GM12878 (cell line): ENCODE measurements at regions not wholly inside any gene's neighbourhood (a gene's known extent, or its start where the extent isn't known, plus 50 kb on each side); places are given as distances from the start of the nearest gene placed in this dataset.

Experiments
- EZH2 ChIP-seq: IDR thresholded peaks from 2 replicates; pipeline ENCODE4 v1.6.1; 2012; ENCODE audit warnings: low read depth, mild to moderate bottlenecking, control low read depth, inconsistent platforms, low read length, borderline replicate concordance; ENCODE audit not compliant: control insufficient read depth
- FOXM1 ChIP-seq: IDR thresholded peaks from 2 replicates; pipeline ENCODE4 v1.6.1; 2012; ENCODE audit warnings: low read depth, mild to moderate bottlenecking, inconsistent platforms, low read length, moderate library complexity
- POLR2A ChIP-seq: IDR thresholded peaks from 2 replicates; pipeline ENCODE4 v1.6.1; 2011; ENCODE audit warnings: low read depth, mild to moderate bottlenecking, low read length
- POLR2AphosphoS2 ChIP-seq: IDR thresholded peaks from 2 replicates; pipeline ENCODE4 v1.6.1; 2011; ENCODE audit warnings: low read depth, mild to moderate bottlenecking, low read length, improper control_type of control experiment, moderate library complexity
- POLR2AphosphoS5 ChIP-seq: IDR thresholded peaks from 2 replicates; pipeline ENCODE4 v1.6.1; 2011; ENCODE audit warnings: mild to moderate bottlenecking, low read length, inconsistent platforms
- REST ChIP-seq: IDR thresholded peaks from 2 replicates; pipeline ENCODE4 v1.6.1; 2012; ENCODE audit warnings: mild to moderate bottlenecking, low read depth, low read length
- ZNF274 ChIP-seq: IDR thresholded peaks from one replicate; pipeline ENCODE4 v1.8.0; 2011; ENCODE audit not compliant: insufficient read length, insufficient read depth
- TF ChIP-seq, protein P1 (sequence below), 3 experiments: IDR thresholded peaks in 2 of 3; conservative IDR thresholded peaks in 1 of 3; 2 replicates each; pipeline ENCODE4 v1.5.1; 2011; ENCODE audit warnings: low read depth in 3 of 3, low read length in 3 of 3, mild to moderate bottlenecking in 3 of 3, control low read depth in 2 of 3, moderate library complexity in 2 of 3, inconsistent platforms in 1 of 3, mixed read lengths in 1 of 3; ENCODE audit not compliant: control insufficient read depth in 2 of 3, insufficient read depth in 1 of 3; ENCODE audit errors: extremely low read depth in 1 of 3
- TF ChIP-seq, protein P2 (sequence below): IDR thresholded peaks from 2 replicates; pipeline ENCODE4 v1.6.1; 2011; ENCODE audit warnings: borderline replicate concordance, low read depth, mild to moderate bottlenecking, moderate library complexity, mixed read lengths, low read length; ENCODE audit not compliant: insufficient read depth; ENCODE audit errors: extremely low read length

- TF ChIP-seq, protein P1, sequence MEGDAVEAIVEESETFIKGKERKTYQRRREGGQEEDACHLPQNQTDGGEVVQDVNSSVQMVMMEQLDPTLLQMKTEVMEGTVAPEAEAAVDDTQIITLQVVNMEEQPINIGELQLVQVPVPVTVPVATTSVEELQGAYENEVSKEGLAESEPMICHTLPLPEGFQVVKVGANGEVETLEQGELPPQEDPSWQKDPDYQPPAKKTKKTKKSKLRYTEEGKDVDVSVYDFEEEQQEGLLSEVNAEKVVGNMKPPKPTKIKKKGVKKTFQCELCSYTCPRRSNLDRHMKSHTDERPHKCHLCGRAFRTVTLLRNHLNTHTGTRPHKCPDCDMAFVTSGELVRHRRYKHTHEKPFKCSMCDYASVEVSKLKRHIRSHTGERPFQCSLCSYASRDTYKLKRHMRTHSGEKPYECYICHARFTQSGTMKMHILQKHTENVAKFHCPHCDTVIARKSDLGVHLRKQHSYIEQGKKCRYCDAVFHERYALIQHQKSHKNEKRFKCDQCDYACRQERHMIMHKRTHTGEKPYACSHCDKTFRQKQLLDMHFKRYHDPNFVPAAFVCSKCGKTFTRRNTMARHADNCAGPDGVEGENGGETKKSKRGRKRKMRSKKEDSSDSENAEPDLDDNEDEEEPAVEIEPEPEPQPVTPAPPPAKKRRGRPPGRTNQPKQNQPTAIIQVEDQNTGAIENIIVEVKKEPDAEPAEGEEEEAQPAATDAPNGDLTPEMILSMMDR (IDR thresholded peaks at IDR 0.05 in 2 of 3, conservative IDR thresholded peaks at IDR 0.05 in 1 of 3; ENCODE audit: control insufficient read depth in 2 of 3, extremely low read depth in 1 of 3, insufficient read depth in 1 of 3, low read depth in 3 of 3, low read length in 3 of 3) = no peak
- TF ChIP-seq EZH2 = no peak
- no peak for TF ChIP-seq FOXM1
- TF ChIP-seq, protein P2, sequence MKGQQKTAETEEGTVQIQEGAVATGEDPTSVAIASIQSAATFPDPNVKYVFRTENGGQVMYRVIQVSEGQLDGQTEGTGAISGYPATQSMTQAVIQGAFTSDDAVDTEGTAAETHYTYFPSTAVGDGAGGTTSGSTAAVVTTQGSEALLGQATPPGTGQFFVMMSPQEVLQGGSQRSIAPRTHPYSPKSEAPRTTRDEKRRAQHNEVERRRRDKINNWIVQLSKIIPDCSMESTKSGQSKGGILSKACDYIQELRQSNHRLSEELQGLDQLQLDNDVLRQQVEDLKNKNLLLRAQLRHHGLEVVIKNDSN = no peak
- TF ChIP-seq POLR2AphosphoS2 = no peak
- no peak for TF ChIP-seq POLR2AphosphoS5
- no peak for TF ChIP-seq REST
- TF ChIP-seq ZNF274 = no peak
- TF ChIP-seq POLR2A = no peak
Measured at GRCh38 chr2:205936446-205936845, 149.5 kb downstream of the INO80D start.
